22Rv1 (cell line): ENCODE measurements at regions not wholly inside any gene's neighbourhood (a gene's known extent, or its start where the extent isn't known, plus 50 kb on each side); places are given as distances from the start of the nearest gene placed in this dataset.

Experiments
- H3K27ac ChIP-seq: fragments of 450-650 bp; 2 replicates; pipeline ENCODE4 v1.5.1; 2017
- CTCF ChIP-seq: fragments of 450-650 bp; IDR thresholded peaks from 2 replicates; pipeline ENCODE4 v1.5.1; 2017; ENCODE audit warnings: mild to moderate bottlenecking
- ZFX ChIP-seq: fragments of 450-650 bp; IDR thresholded peaks from 2 replicates; pipeline ENCODE4 v1.6.1; 2017; ENCODE audit warnings: antibody characterized with exemption, borderline replicate concordance

- H3K27ac ChIP-seq = no peak overlapping the region
- TF ChIP-seq ZFX (no peak), CTCF (no peak)
These were observed 575.9 kb downstream of the MID1IP1 start for GRCh38 chrX:39377157-39377556.

DNA sequence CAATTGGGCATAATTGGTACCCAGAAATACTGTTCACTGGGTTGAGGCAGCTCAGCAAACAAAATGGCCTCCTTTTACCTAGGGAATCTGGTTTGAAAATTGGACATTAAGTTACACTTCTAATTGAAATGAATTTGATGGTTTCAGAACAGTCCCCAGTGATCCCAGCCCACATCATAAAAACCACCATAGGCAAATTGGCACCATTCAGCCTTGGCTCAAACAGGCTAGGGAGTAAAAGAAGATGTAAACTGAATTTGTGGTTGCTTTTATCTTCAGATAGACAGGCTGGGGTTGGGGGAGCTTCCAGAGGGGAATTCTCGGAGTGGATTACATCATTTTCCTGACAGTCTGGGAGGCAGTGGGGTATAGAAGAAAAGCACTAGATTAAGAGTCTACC lies 576.5 kb downstream of the MID1IP1 start:
- H3K27ac ChIP-seq = no peak overlapping the region
- TF ChIP-seq ZFX (no peak), CTCF (no peak)

DNA sequence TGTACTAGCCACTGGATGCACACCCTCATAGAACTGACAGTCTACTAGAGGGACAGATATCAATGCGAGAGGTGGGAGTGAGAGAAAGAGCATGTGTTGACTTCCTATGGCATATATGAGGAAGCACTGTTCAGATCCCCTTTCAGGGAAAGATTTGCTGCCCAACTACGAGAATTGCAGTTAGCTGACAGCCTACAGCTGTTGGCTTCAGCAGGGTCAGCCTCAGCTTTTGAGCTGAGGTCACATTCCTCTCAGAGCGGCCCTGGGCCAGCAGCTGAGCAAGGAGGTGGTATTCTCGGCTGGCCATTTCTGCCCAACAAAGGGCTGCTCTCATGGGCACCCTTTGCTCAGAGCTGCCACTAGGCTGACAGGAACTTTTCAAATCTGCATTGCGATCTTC lies 580.2 kb downstream of the MID1IP1 start:
- H3K27ac ChIP-seq = no peak overlapping the region
- TF ChIP-seq ZFX = no peak
- no peak for TF ChIP-seq CTCF

- TF ChIP-seq ZFX (no peak), CTCF (no peak)
- no peak overlapping the region for H3K27ac ChIP-seq
These were observed 583.7 kb downstream of the MID1IP1 start for GRCh38 chrX:39384996-39385395.

DNA sequence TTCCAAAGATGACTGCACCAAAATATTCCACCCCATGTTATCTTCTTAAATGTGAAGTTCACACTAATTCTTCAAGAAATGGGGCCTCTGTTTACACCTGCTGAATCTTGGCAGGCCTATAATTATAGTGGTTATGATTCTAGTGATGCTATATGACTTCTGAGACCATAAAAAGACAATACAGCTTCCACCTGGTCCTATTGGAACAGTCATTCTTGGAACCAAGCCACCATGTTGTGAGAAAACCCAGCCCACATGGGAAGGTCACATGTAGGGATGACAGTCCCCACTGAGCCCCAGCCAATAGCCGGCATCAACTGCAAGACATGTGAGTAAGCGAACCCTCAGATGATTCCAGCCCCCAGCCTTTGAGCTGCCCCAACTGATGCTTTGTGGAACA lies 587.5 kb downstream of the MID1IP1 start:
- no peak overlapping the region for H3K27ac ChIP-seq
- TF ChIP-seq ZFX (no peak), CTCF (no peak)

DNA sequence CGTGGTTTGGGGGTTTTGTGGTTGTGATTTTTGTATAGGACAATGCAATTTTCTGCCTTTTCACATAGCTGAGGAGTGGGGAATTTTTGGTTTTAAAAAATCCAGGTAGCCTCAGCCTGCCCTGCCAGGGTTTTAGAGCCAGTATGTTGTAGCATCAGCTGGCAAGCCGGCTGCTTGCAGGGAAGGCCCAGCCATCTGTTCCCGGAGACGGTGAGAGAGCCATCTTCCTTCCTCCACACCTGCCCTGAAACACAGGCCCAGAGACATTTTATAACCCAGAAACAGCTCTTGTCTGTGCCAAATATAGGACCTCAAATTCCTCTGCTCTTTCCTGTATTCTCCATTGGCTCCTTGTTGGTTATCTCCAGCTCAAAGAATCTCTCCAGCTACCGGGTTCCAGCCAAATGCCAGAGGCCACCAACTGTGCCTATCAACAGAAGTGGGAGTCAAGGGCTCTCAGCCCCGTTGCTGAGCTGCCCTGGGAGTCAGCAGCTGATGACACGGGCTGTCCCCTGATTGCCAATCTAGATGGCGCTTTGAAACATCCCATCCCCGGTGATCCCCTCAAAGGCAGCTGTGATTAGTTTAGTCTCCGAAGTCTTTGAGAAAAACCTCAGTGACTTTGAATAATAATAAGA lies 595.2 kb downstream of the MID1IP1 start:
- H3K27ac ChIP-seq = no peak overlapping the region
- TF ChIP-seq CTCF (no peak), ZFX (no peak)

DNA sequence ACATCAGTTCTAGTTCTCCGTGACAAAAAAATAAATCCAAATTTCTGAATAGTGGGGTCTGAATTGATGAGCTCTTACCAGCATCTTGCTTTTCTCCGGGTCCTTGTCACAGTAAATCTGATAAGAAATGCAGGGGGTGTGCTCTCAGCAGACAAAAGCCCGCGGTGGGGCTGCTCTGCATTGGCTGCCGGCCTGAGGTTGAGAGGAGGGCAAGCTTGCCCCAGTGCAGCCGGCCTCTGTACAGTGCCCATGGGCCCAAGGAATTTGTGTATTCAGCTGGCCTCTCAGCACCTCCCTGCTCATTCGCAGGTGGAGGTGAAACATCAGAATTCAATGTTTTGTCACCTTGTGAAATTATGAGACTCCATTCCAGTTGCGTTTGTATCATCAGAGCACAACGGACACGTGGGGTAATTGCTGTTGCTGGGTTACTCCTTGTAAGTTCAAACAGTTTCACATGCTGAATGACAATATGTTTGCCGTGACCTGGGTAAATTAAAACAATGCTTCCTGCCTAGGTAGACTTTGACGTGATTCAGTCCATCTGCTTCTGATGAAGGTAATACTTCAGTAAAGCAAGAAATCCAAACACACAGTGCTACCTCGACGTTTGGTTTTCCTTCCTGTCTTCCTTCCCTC lies 596.4 kb downstream of the MID1IP1 start:
- TF ChIP-seq ZFX (no peak), CTCF (no peak)
- H3K27ac ChIP-seq = no peak overlapping the region
